GM18520 (cell line): ENCODE measurements at regions not wholly inside any gene's neighbourhood (a gene's known extent, or its start where the extent isn't known, plus 50 kb on each side); places are given as distances from the start of the nearest gene placed in this dataset.
"Not testable (repeated sequence)": the region's sequence is repeated elsewhere in the genome, so short reads cannot be mapped to it uniquely, and the experiment has no call there.

Experiments
- ATAC-seq: cut with Tn5 transposase; IDR thresholded peaks from one replicate; pipeline ENCODE4 v1.9.1; 2021; ENCODE audit not compliant: unreplicated experiment

DNA sequence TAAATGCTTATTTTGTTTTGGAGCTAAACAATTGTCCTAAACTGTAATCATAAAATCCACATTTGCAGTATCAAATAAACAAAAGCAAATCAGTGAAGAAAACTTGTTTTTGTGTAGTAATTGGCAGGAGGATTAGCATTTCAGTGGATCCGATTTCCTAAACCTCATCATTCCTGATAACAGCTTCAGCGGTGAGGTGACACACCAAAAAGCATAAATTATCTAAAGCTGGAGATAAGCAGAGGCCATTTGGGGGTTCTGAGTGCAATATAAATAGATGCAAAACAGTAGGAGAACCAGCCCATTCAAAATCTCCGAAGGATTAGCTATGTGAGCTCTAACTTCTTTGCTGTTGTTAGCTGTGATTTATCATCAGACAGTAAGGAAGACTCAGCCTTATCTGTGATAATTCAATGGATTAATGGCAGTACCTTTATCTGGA lies 235.8 kb downstream of the EPHA7 start:
- no peak for ATAC-seq

GRCh38 chr6:93182938-93183479 lies 236.3 kb downstream of the EPHA7 start:
- no peak for ATAC-seq

- no peak for ATAC-seq
Observed at GRCh38 chr6:93177918-93178317, 241.4 kb downstream of the EPHA7 start.

DNA sequence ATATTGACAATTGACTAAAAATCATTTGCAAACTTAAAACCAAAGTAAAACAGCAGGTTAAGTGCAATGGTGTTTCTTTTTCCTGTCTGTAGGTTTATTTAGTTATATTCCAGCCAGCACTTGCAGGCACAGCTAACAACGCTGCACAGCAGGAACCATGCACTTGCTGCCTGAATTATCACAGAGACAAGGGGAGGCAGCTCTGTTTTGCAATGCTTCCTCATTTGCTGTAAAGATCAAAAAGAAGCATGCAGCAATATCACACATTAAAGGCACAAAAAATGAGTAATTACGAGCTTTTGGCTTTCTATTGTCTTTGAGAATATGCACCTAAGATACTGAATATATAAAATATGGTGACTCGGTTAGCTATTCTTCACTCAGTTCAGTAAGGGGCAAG lies 241.9 kb downstream of the EPHA7 start:
- no peak for ATAC-seq

- ATAC-seq: peak; percentile 73
Observed at GRCh38 chr6:93176070-93176469, 243.3 kb downstream of the EPHA7 start.

DNA sequence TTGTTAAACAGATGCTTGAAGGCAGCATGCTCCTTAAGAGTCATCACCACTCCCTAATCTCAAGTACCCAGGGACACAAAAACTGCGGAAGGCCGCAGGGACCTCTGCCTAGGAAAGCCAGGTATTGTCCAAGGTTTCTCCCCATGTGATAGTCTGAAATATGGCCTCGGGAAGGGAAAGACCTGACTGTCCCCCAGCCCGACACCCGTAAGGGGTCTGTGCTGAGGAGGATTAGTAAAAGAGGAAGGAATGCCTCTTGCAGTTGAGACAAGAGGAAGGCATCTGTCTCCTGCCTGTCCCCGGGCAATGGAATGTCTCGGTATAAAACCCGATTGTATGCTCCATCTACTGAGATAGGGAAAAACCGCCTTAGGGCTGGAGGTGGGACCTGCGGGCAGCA lies 245.8 kb downstream of the EPHA7 start:
- not testable (repeated sequence) for ATAC-seq

DNA sequence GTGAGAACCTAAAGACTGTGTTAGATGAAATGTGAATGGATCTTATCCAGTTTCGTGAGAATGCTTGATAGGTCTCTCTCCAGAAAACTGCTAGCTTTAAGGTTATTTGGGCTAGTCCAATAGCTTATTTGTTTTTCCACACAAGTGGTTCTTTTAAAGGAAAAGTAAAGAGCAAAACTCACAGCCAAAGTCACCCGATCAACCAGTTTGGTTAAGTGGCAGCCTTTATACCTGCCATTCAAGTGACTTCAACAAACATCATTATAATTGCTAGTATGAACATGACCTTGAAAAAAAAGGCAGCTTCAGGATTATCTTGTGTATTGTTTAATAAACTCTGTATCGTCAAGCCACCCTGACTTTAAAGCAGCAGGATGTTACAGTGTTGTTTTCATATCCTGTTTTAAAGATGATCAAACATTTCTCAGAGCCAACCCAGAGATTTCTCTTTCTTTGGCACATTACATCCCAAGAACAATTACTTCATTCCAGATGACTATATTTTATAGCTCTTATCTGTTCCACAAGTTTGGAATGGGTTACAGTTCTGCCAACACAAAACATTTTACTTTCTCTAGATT lies 253.4 kb downstream of the EPHA7 start:
- no peak for ATAC-seq

- ATAC-seq: no peak
Observed at GRCh38 chr6:93164781-93165180, 254.6 kb downstream of the EPHA7 start.

GRCh38 chr6:93163146-93163545 lies 256.2 kb downstream of the EPHA7 start:
- no peak for ATAC-seq

DNA sequence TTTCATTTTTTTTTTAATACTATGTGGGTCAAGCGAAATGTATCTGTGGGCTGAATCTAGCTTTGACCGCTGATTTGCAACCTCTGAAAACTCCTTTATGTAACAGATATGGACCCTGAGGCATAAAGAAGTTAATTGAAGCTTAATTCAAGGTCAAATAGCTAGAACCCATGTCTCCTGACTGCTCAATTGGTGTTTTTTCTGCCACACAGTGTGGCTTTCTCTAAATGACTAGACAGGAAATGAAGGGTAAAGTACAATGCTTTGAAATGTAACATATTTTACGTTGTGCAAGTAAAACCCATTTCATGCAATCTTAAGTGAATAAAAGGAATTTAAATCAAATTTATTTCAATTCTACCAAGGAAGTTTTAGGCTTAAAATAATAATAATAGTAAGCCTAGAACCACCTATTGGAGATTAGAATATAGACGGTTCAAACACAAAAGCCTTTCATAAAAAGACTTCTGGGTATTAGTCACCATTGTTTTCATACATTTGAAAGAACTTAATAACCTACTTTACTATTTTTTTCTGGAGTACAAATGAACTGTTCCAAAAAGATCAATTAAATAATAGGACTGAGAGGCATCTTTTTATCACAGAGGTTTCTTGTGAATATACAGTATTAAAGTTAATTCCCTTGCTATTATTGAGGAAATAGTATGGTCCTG lies 279.8 kb downstream of the EPHA7 start:
- peak; percentile 83 for ATAC-seq

GRCh38 chr6:93136111-93136510 lies 283.2 kb downstream of the EPHA7 start:
- no peak for ATAC-seq

- no peak for ATAC-seq
Observed at GRCh38 chr6:93124006-93124632, 295.2 kb downstream of the EPHA7 start.

DNA sequence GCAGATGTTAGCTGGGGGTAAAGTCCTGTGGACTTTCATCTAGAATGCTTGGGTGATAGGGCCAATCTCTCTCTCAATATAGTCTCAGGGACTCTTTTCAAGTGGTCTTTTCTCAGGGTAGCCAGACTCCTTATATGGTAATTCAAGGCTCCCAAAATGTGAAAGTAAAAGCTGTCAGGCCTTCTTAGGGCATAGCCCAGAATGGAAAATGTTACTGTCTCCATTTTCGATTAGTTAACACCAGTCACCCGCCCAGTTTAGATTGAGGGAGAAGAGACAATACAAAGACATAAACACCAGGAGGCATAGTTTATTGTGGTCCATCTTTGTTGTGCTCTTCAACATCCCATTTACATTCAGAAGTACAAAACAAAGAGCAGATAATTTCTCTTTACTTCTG lies 295.8 kb downstream of the EPHA7 start:
- no peak for ATAC-seq

- ATAC-seq: no peak
Observed at GRCh38 chr6:93120154-93120742, 299.1 kb downstream of the EPHA7 start.

DNA sequence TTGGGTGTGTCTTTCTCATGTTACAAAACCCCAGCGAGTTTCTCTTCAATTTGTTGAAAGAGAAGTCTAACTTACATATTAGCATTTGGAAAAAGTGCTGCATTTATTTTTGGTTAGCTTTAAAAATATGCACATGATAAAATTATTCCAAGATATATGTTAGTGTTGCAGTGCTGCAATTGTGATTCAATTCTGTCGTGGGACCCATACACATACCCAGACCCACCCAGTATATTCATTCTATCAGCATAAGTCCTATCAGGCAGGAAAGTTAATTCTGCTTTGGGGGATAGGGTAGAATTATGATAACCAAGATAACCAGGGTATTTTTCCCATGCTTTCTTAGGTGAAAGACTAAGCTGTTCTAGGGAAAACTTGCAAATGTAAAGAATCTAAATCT lies 313.5 kb downstream of the EPHA7 start:
- ATAC-seq: no peak

DNA sequence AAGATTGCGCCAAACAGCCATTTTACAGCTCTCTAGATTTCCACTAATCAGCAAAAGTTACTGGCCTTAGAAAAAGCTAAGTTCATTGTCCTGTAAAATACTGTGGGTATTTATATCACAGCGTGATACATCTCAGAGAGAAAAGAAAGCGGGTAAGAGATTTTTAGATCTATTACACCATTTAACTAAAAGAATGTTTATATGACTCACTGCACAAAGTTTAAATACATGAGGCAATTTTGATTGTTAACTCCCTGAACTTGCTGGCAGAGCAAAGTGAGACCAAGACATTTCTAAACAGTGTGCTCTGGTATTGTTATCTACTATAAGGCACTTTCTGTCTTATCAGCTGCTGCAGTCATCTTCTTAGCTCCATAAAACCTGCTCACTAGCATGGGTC lies 314.3 kb downstream of the EPHA7 start:
- no peak for ATAC-seq

GRCh38 chr6:93104195-93104817 lies 315.1 kb downstream of the EPHA7 start:
- no peak for ATAC-seq

GRCh38 chr6:93088621-93089501 lies 330.5 kb downstream of the EPHA7 start:
- no peak for ATAC-seq

DNA sequence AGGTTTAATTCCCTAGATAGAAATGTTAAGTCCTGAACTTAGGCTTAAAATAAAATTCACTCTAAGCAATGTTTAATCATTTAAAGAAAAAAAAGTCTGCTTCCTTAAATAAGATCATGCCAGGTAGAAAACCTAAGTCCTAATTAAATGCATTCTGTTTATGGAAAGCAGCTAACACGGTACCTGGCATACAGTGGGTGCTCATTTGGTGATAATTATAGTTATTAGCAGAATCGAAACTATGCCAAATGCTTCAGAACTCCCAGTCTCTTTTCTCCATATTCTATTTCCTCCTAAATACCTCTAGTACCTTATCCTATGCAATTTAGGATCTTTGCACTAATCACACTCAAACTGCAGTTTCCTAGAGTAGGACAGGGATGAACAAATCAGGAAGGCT lies 331.8 kb downstream of the EPHA7 start:
- ATAC-seq: no peak

DNA sequence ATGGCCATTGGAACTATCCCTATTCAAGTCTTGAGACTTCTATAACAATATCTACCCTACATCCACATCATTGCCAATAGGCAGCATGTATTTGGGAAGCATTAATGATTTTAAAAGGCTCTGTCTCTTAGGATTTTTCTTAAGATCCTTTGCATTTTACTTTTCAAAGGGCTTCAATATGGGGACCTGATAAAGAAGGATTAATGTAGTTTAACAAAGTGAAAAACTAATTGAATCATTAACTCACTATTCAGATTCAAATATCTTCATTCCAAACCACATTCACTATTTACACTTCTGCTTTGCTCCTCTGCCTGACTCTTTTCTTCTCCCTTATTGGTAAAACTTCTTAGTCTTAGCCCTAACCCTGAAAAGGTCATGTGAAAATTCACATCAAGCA lies 333.0 kb downstream of the EPHA7 start:
- ATAC-seq: no peak
